WTC11 (cell line): ENCODE measurements at regions not wholly inside any gene's neighbourhood (a gene's known extent, or its start where the extent isn't known, plus 50 kb on each side); places are given as distances from the start of the nearest gene placed in this dataset.

Experiments used
- ATAC-seq: fragments of 200-7000 bp; cut with Tn5 transposase; 2 replicates; pipeline ENCODE4 v1.10.0; 2021; ENCODE audit warnings: mild to moderate bottlenecking, moderate library complexity
- CTCF ChIA-PET: fragments of 300-600 bp; sonication (Branson Sonifier 250); formaldehyde crosslinking; loops from one replicate; lab custom pipeline; 2021; ENCODE audit warnings: antibody characterized with exemption; lab: Charles Lee
- POLR2A ChIA-PET: fragments of 350-600 bp; sonication (Branson Sonifier 250); formaldehyde crosslinking; loops from one replicate; lab custom pipeline; 2021; ENCODE audit warnings: antibody characterized with exemption; lab: Charles Lee
- DNase-seq: peaks from one replicate; pipeline ENCODE4 v3.0.0; 2021; ENCODE audit warnings: low spot score
- H3K27ac Mint-ChIP-seq: 2 replicates; pipeline ENCODE4 v1.8.0; 2021; ENCODE audit warnings: mixed read lengths
- H3K27me3 Mint-ChIP-seq: 2 replicates; pipeline ENCODE4 v1.8.0; 2021; ENCODE audit warnings: low read depth, mild to moderate bottlenecking, moderate library complexity, mixed read lengths
- H3K36me3 Mint-ChIP-seq: 2 replicates; pipeline ENCODE4 v1.8.0; 2021; ENCODE audit warnings: mixed read lengths
- H3K4me1 Mint-ChIP-seq: 2 replicates; pipeline ENCODE4 v1.8.0; 2022; ENCODE audit warnings: mixed read lengths
- H3K4me3 Mint-ChIP-seq: 2 replicates; pipeline ENCODE4 v1.8.0; 2021; ENCODE audit warnings: mild to moderate bottlenecking, moderate library complexity, mixed read lengths
- H3K9me3 Mint-ChIP-seq: 2 replicates; pipeline ENCODE4 v1.8.0; 2021; ENCODE audit warnings: mixed read lengths
- CREB1 ChIP-seq: sonication (generic); formaldehyde crosslinking; IDR thresholded peaks from 2 replicates; pipeline ENCODE4 v1.8.0; 2023; ENCODE audit warnings: mild to moderate bottlenecking, missing genetic modification reagents
- EMX1 ChIP-seq: fragments of 250-450 bp; sonication (Bioruptor Pico); IDR thresholded peaks from 2 replicates; pipeline ENCODE4 v1.8.0; 2021; ENCODE audit warnings: mild to moderate bottlenecking
- NFATC4 ChIP-seq: fragments of 250-450 bp; sonication (Bioruptor Pico); IDR thresholded peaks from 2 replicates; pipeline ENCODE4 v1.9.0; 2021; ENCODE audit warnings: mild to moderate bottlenecking
- TCF7 ChIP-seq: sonication (generic); formaldehyde crosslinking; IDR thresholded peaks from 2 replicates; pipeline ENCODE4 v1.8.0; 2022; ENCODE audit warnings: mild to moderate bottlenecking, low read depth, missing genetic modification reagents, moderate library complexity
- TEAD4 ChIP-seq: sonication (generic); formaldehyde crosslinking; IDR thresholded peaks from 2 replicates; pipeline ENCODE4 v1.8.0; 2022; ENCODE audit warnings: mild to moderate bottlenecking, missing genetic modification reagents
- TF ChIP-seq, protein P1 (sequence below): sonication (generic); formaldehyde crosslinking; IDR thresholded peaks from 2 replicates; pipeline ENCODE4 v1.8.1; 2023; ENCODE audit warnings: mild to moderate bottlenecking, missing genetic modification reagents
- TF ChIP-seq, protein P2 (sequence below): sonication (generic); formaldehyde crosslinking; IDR thresholded peaks from 2 replicates; pipeline ENCODE4 v1.8.1; 2022; ENCODE audit warnings: mild to moderate bottlenecking, missing genetic modification reagents, moderate library complexity, borderline replicate concordance
- TF ChIP-seq, protein P3 (sequence below): fragments of 250-450 bp; sonication (Bioruptor Pico); IDR thresholded peaks from 2 replicates; pipeline ENCODE4 v2.1.2; 2022; ENCODE audit warnings: mild to moderate bottlenecking, moderate library complexity
- TF ChIP-seq, protein P4 (sequence below): sonication (generic); formaldehyde crosslinking; IDR thresholded peaks from 2 replicates; pipeline ENCODE4 v1.8.0; 2022; ENCODE audit warnings: mild to moderate bottlenecking, missing genetic modification reagents
- TF ChIP-seq, protein P5 (sequence below): sonication (generic); formaldehyde crosslinking; IDR thresholded peaks from 2 replicates; pipeline ENCODE4 v1.8.1; 2023; ENCODE audit warnings: mild to moderate bottlenecking, missing genetic modification reagents, borderline replicate concordance
- TF ChIP-seq, protein P6 (sequence below): sonication (generic); formaldehyde crosslinking; IDR thresholded peaks from 2 replicates; pipeline ENCODE4 v1.8.0; 2023; ENCODE audit warnings: mild to moderate bottlenecking, missing genetic modification reagents
- TF ChIP-seq, protein P7 (sequence below): sonication (generic); formaldehyde crosslinking; IDR thresholded peaks from 2 replicates; pipeline ENCODE4 v1.8.1; 2022; ENCODE audit warnings: low read depth, missing genetic modification reagents, borderline replicate concordance
- TF ChIP-seq, protein P8 (sequence below): sonication (generic); formaldehyde crosslinking; IDR thresholded peaks from 2 replicates; pipeline ENCODE4 v1.8.0; 2023; ENCODE audit warnings: missing genetic modification reagents
- TF ChIP-seq, protein P9 (sequence below): sonication (generic); formaldehyde crosslinking; IDR thresholded peaks from 2 replicates; pipeline ENCODE4 v1.8.1; 2022; ENCODE audit warnings: missing genetic modification reagents, borderline replicate concordance

DNA sequence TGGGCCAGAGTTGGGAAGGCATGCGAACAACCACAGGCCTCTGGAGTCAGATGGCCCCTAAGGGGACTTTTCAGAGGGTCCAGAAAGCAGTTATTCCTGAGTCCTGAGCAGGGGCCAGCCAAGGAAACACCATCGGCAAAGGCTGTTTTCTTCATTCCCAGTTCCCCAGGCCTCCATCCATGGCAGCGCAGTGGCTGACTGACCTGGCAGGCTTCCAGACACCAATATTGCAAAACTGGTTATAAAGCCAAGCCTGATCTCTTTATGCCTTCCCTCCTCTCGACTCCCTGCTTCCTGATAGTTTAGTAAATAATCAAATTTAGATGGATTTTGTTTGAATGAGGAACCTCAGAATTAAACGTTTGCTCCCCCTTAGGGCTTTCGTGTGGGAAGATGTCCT is 133.4 kb upstream of the ITGA6 start:
- Mint-ChIP-seq H3K4me1 (peaks cover 32% of the 10 kb centered on the region), H3K27ac (no peak overlapping the region), H3K36me3 (no peaks in the 10 kb centered on the region), H3K4me3 (no peak overlapping the region), H3K9me3 (peaks cover 12% of the 10 kb centered on the region), H3K27me3 (peaks cover 53% of the 10 kb centered on the region)
- POLR2A ChIA-PET, result interaction anchor here (0.5 kb wide), 1 partner anchor 1613 kb away, joined by 3 read pairs; no protein-coding TSS in a partner anchor
- ATAC-seq, result no peak
- CTCF ChIA-PET, result interaction anchor here (0.7 kb wide), 1 partner anchor 168 kb away, joined by 3 read pairs; no protein-coding TSS in a partner anchor
- DNase-seq, result no peak
- TF ChIP-seq, protein P1, sequence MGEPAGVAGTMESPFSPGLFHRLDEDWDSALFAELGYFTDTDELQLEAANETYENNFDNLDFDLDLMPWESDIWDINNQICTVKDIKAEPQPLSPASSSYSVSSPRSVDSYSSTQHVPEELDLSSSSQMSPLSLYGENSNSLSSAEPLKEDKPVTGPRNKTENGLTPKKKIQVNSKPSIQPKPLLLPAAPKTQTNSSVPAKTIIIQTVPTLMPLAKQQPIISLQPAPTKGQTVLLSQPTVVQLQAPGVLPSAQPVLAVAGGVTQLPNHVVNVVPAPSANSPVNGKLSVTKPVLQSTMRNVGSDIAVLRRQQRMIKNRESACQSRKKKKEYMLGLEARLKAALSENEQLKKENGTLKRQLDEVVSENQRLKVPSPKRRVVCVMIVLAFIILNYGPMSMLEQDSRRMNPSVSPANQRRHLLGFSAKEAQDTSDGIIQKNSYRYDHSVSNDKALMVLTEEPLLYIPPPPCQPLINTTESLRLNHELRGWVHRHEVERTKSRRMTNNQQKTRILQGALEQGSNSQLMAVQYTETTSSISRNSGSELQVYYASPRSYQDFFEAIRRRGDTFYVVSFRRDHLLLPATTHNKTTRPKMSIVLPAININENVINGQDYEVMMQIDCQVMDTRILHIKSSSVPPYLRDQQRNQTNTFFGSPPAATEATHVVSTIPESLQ, result no peak
- TF ChIP-seq, protein P2, sequence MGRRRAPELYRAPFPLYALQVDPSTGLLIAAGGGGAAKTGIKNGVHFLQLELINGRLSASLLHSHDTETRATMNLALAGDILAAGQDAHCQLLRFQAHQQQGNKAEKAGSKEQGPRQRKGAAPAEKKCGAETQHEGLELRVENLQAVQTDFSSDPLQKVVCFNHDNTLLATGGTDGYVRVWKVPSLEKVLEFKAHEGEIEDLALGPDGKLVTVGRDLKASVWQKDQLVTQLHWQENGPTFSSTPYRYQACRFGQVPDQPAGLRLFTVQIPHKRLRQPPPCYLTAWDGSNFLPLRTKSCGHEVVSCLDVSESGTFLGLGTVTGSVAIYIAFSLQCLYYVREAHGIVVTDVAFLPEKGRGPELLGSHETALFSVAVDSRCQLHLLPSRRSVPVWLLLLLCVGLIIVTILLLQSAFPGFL (CRISPR knock-in tag), result no peak
- TF ChIP-seq NFATC4 (CRISPR knock-in tag) (no peak), EMX1 (CRISPR knock-in tag) (no peak), TCF7 (no peak)
- TF ChIP-seq, protein P3, sequence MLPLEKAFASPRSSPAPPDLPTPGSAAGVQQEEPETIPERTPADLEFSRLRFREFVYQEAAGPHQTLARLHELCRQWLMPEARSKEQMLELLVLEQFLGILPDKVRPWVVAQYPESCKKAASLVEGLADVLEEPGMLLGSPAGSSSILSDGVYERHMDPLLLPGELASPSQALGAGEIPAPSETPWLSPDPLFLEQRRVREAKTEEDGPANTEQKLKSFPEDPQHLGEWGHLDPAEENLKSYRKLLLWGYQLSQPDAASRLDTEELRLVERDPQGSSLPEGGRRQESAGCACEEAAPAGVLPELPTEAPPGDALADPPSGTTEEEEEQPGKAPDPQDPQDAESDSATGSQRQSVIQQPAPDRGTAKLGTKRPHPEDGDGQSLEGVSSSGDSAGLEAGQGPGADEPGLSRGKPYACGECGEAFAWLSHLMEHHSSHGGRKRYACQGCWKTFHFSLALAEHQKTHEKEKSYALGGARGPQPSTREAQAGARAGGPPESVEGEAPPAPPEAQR (CRISPR knock-in tag), result no peak
- TF ChIP-seq, protein P4, sequence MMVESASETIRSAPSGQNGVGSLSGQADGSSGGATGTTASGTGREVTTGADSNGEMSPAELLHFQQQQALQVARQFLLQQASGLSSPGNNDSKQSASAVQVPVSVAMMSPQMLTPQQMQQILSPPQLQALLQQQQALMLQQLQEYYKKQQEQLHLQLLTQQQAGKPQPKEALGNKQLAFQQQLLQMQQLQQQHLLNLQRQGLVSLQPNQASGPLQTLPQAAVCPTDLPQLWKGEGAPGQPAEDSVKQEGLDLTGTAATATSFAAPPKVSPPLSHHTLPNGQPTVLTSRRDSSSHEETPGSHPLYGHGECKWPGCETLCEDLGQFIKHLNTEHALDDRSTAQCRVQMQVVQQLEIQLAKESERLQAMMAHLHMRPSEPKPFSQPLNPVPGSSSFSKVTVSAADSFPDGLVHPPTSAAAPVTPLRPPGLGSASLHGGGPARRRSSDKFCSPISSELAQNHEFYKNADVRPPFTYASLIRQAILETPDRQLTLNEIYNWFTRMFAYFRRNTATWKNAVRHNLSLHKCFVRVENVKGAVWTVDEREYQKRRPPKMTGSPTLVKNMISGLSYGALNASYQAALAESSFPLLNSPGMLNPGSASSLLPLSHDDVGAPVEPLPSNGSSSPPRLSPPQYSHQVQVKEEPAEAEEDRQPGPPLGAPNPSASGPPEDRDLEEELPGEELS (CRISPR knock-in tag), result no peak

DNA sequence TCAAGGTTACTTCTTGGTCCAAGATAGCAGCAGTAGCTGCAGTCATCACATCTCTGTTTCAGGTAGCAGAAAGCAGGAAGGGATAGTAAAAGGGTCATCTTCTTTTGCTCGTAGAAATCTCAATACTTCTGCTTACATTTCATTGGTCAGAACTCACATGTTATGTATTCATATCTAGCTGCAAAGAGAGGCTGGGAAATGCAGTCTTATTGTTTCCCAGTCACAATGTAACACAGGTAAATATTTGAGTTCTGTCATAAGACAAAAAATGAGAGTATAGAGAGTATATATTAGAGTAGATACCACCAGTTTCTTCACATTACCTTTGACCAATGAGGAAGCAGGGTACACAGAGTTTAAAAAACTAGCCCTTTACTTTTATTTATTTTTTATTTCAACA is 132.4 kb upstream of the ITGA6 start:
- ChIA-PET CTCF (interaction anchor here (0.7 kb wide), 1 partner anchor 123 kb away, joined by 3 read pairs; no protein-coding TSS in a partner anchor), POLR2A (no interaction called here)
- Mint-ChIP-seq H3K9me3 (peaks cover 12% of the 10 kb centered on the region), H3K4me1 (peaks cover 35% of the 10 kb centered on the region), H3K27ac (no peak overlapping the region), H3K27me3 (peaks cover 60% of the 10 kb centered on the region), H3K36me3 (no peaks in the 10 kb centered on the region), H3K4me3 (no peak overlapping the region)
- ATAC-seq (no peak), DNase-seq (no peak)
- TF ChIP-seq, protein P5, sequence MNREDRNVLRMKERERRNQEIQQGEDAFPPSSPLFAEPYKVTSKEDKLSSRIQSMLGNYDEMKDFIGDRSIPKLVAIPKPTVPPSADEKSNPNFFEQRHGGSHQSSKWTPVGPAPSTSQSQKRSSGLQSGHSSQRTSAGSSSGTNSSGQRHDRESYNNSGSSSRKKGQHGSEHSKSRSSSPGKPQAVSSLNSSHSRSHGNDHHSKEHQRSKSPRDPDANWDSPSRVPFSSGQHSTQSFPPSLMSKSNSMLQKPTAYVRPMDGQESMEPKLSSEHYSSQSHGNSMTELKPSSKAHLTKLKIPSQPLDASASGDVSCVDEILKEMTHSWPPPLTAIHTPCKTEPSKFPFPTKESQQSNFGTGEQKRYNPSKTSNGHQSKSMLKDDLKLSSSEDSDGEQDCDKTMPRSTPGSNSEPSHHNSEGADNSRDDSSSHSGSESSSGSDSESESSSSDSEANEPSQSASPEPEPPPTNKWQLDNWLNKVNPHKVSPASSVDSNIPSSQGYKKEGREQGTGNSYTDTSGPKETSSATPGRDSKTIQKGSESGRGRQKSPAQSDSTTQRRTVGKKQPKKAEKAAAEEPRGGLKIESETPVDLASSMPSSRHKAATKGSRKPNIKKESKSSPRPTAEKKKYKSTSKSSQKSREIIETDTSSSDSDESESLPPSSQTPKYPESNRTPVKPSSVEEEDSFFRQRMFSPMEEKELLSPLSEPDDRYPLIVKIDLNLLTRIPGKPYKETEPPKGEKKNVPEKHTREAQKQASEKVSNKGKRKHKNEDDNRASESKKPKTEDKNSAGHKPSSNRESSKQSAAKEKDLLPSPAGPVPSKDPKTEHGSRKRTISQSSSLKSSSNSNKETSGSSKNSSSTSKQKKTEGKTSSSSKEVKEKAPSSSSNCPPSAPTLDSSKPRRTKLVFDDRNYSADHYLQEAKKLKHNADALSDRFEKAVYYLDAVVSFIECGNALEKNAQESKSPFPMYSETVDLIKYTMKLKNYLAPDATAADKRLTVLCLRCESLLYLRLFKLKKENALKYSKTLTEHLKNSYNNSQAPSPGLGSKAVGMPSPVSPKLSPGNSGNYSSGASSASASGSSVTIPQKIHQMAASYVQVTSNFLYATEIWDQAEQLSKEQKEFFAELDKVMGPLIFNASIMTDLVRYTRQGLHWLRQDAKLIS, result no peak
- TF ChIP-seq, protein P6, sequence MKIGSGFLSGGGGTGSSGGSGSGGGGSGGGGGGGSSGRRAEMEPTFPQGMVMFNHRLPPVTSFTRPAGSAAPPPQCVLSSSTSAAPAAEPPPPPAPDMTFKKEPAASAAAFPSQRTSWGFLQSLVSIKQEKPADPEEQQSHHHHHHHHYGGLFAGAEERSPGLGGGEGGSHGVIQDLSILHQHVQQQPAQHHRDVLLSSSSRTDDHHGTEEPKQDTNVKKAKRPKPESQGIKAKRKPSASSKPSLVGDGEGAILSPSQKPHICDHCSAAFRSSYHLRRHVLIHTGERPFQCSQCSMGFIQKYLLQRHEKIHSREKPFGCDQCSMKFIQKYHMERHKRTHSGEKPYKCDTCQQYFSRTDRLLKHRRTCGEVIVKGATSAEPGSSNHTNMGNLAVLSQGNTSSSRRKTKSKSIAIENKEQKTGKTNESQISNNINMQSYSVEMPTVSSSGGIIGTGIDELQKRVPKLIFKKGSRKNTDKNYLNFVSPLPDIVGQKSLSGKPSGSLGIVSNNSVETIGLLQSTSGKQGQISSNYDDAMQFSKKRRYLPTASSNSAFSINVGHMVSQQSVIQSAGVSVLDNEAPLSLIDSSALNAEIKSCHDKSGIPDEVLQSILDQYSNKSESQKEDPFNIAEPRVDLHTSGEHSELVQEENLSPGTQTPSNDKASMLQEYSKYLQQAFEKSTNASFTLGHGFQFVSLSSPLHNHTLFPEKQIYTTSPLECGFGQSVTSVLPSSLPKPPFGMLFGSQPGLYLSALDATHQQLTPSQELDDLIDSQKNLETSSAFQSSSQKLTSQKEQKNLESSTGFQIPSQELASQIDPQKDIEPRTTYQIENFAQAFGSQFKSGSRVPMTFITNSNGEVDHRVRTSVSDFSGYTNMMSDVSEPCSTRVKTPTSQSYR, result no peak
- TF ChIP-seq, protein P7, sequence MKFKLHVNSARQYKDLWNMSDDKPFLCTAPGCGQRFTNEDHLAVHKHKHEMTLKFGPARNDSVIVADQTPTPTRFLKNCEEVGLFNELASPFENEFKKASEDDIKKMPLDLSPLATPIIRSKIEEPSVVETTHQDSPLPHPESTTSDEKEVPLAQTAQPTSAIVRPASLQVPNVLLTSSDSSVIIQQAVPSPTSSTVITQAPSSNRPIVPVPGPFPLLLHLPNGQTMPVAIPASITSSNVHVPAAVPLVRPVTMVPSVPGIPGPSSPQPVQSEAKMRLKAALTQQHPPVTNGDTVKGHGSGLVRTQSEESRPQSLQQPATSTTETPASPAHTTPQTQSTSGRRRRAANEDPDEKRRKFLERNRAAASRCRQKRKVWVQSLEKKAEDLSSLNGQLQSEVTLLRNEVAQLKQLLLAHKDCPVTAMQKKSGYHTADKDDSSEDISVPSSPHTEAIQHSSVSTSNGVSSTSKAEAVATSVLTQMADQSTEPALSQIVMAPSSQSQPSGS, result no peak
- TF ChIP-seq, protein P8, sequence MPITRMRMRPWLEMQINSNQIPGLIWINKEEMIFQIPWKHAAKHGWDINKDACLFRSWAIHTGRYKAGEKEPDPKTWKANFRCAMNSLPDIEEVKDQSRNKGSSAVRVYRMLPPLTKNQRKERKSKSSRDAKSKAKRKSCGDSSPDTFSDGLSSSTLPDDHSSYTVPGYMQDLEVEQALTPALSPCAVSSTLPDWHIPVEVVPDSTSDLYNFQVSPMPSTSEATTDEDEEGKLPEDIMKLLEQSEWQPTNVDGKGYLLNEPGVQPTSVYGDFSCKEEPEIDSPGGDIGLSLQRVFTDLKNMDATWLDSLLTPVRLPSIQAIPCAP, result no peak
- TF ChIP-seq CREB1 (CRISPR knock-in tag), result no peak
- no peak for TF ChIP-seq TEAD4 (CRISPR knock-in tag)
- TF ChIP-seq, protein P9, sequence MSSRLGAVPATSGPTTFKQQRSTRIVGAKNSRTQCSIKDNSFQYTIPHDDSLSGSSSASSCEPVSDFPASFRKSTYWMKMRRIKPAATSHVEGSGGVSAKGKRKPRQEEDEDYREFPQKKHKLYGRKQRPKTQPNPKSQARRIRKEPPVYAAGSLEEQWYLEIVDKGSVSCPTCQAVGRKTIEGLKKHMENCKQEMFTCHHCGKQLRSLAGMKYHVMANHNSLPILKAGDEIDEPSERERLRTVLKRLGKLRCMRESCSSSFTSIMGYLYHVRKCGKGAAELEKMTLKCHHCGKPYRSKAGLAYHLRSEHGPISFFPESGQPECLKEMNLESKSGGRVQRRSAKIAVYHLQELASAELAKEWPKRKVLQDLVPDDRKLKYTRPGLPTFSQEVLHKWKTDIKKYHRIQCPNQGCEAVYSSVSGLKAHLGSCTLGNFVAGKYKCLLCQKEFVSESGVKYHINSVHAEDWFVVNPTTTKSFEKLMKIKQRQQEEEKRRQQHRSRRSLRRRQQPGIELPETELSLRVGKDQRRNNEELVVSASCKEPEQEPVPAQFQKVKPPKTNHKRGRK, result no peak
